Body of pancreas (tissue), 4 donors: ENCODE measurements at regions not wholly inside any gene's neighbourhood (a gene's known extent, or its start where the extent isn't known, plus 50 kb on each side); places are given as distances from the start of the nearest gene placed in this dataset.

Experiments used
- ATAC-seq: fragments of 150-250 bp; one replicate; pipeline ENCODE4 v1.9.1; 2016
- DNase-seq, 4 donors: peaks; one replicate each; pipeline ENCODE4 v3.0.0-alpha.2; 2019
- H3K27ac ChIP-seq, 4 donors: fragments of 200-600 bp; sonication (generic); 1 replicate in 3 of 4; 2 replicates in 1 of 4; pipeline versions ENCODE4 v1.5.1 to v1.6.1; 2016 to 2019; ENCODE audit warnings: mild to moderate bottlenecking in 1 of 4, mixed read lengths in 1 of 4, moderate library complexity in 1 of 4
- H3K27me3 ChIP-seq, 2 donors: fragments of 200-600 bp; sonication (generic); one replicate each; pipeline ENCODE4 v1.6.0; 2016; ENCODE audit warnings: mild to moderate bottlenecking in 1 of 2
- H3K36me3 ChIP-seq, 2 donors: fragments of 200-600 bp; sonication (generic); replicated peaks in 1 of 2; 2 replicates each; pipeline ENCODE4 v1.5.1; 2016; ENCODE audit warnings: low read depth in 2 of 2; ENCODE audit not compliant: insufficient read depth in 1 of 2
- H3K4me1 ChIP-seq: fragments of 200-600 bp; sonication (generic); one replicate; pipeline ENCODE4 v1.6.0; 2016
- H3K4me3 ChIP-seq, 2 donors: fragments of 200-600 bp; sonication (generic); 1 replicate in 1 of 2; 2 replicates in 1 of 2; pipeline ENCODE4 v1.5.1; 2016 to 2019
- H3K9me3 ChIP-seq, 3 donors: fragments of 200-600 bp; sonication (generic); 1 replicate in 2 of 3; 2 replicates in 1 of 3; pipeline ENCODE4 v1.5.1; 2016
- POLR2A ChIP-seq, 3 donors: fragments of 450-650 bp; IDR thresholded peaks; one replicate each; pipeline ENCODE4 v1.6.1; 2016; ENCODE audit warnings: antibody characterized with exemption in 3 of 3, mild to moderate bottlenecking in 2 of 3
- WGBS, 2 donors: methylation state at CpG; one replicate each; pipeline ENCODE4 v1.1.5; 2017; 5-methylcytosine and 5-hydroxymethylcytosine counted together
- intact Hi-C: fragments of 100-400 bp; cut with DNase I; formaldehyde crosslinking; loops from one replicate; pipeline ENCODE4 v1.15.1; 2023
- TF ChIP-seq, protein P1 (sequence below), 7 experiments: fragments of 450-650 bp in 4 of 7; fragments of 200-600 bp in 3 of 7; sonication (generic) in 3 of 7; IDR thresholded peaks; one replicate each; pipeline ENCODE4 v1.5.1; 2016 to 2019; ENCODE audit warnings: antibody characterized with exemption in 7 of 7

DNA sequence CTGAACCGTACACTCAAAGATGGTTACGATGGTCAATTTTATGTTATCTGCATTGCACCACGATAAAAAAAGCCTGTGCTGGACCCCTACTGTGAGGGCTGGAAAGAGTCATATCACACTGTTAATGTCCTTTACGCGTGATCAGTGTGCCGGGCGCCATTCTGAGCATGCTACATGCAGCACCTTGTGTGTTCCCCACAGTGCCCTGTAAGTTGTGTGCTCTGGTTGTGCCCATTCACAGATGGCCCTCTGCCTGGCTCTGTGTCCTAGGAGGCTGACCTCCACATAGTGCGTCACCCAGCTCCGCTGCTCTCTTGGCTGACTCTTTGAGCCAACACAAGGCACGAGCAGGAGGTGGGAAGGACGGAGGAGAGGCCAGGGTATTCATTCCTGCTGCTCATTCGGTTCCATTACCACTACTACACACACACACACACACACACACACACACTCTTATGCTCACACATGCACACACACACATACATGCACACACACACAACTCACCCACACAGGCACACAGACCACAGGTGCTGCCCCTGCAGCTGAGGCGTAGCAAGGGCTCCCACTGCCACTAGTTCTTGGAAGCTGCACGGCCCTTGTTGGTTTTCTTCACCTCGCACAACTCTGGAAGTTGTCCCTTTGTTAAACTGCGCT lies 129.6 kb upstream of the IQSEC1 start:
- no peak overlapping the region for H3K4me3 ChIP-seq
- no peak for ATAC-seq
- no peak for DNase-seq
- TF ChIP-seq, protein P1, sequence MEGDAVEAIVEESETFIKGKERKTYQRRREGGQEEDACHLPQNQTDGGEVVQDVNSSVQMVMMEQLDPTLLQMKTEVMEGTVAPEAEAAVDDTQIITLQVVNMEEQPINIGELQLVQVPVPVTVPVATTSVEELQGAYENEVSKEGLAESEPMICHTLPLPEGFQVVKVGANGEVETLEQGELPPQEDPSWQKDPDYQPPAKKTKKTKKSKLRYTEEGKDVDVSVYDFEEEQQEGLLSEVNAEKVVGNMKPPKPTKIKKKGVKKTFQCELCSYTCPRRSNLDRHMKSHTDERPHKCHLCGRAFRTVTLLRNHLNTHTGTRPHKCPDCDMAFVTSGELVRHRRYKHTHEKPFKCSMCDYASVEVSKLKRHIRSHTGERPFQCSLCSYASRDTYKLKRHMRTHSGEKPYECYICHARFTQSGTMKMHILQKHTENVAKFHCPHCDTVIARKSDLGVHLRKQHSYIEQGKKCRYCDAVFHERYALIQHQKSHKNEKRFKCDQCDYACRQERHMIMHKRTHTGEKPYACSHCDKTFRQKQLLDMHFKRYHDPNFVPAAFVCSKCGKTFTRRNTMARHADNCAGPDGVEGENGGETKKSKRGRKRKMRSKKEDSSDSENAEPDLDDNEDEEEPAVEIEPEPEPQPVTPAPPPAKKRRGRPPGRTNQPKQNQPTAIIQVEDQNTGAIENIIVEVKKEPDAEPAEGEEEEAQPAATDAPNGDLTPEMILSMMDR (IDR thresholded peaks at IDR 0.05): no peak
- no peak for TF ChIP-seq POLR2A (IDR thresholded peaks at IDR 0.05)
- H3K4me1 ChIP-seq: no peaks in the 10 kb centered on the region
- intact Hi-C loops: no loop called here
- no peaks in the 10 kb centered on the region for H3K27me3 ChIP-seq
- WGBS, 2 donors: 85 to 91% methylated on average over 16 of the region's 16 CpGs
- H3K27ac ChIP-seq: no peak overlapping the region
- no peaks in the 10 kb centered on the region for H3K36me3 ChIP-seq
- H3K9me3 ChIP-seq: no peaks in the 10 kb centered on the region

DNA sequence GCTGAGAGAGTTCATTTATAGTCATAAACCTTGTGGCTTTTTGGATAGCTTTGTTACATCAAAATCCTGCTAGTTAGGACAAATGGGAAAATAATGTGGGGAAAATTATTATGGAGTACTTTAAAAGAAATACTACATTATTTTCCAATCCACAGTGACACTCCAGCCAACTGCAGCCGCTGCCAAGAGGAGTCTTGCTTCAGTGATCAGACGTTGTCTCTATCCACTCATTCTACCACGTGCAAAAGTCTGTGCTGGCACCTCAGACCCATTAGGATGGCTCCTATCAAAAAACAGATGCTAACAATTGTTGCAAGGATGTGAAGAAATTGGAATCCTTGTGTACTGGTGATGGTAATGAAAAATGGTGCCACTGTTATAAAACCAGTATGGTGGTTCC lies 128.6 kb upstream of the IQSEC1 start:
- no peaks in the 10 kb centered on the region for H3K27me3 ChIP-seq
- intact Hi-C loops: no loop called here
- no peak for ATAC-seq

DNA sequence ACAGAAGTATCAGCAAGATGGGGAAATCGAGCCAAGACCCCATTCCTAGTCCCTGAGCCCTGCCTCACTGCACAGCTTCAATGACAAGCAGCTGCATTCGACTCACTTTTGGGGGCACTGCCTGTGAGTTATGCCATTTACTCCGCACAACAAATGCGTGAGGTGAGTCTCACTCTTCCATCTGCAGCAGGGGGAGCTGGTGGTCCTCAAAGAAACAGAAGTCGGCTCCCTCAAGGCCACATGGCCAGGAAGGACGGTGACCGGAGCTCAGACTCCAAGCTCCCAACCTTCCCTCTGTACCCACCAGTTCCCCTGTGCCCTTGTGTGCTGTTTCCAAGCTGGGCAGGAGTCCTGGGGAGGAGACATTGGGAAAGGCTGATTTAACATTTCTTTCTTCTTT lies 127.7 kb upstream of the IQSEC1 start:
- TF ChIP-seq, protein P1 (IDR thresholded peaks at IDR 0.05): no peak
- no peak for TF ChIP-seq POLR2A (IDR thresholded peaks at IDR 0.05)
- intact Hi-C loops: no loop called here
- WGBS, 2 donors: 37 to 59% methylated on average over 7 of the region's 7 CpGs
- no peak for DNase-seq
- Histone ChIP-seq H3K4me3 (no peak overlapping the region), H3K4me1 (no peaks in the 10 kb centered on the region), H3K27ac (no peak overlapping the region), H3K9me3 (no peaks in the 10 kb centered on the region), H3K36me3 (no peaks in the 10 kb centered on the region), H3K27me3 (no peaks in the 10 kb centered on the region)
- no peak for ATAC-seq

More for the DNA sequence above, 128.6 kb upstream of the IQSEC1 start:
- Histone ChIP-seq H3K36me3 (no peaks in the 10 kb centered on the region), H3K9me3 (no peaks in the 10 kb centered on the region), H3K27ac (no peak overlapping the region), H3K4me1 (no peaks in the 10 kb centered on the region), H3K4me3 (no peak overlapping the region)
- 72 to 78% methylated on average over 3 of the region's 3 CpGs for WGBS, 2 donors
- TF ChIP-seq, protein P1 (IDR thresholded peaks at IDR 0.05): no peak
- TF ChIP-seq POLR2A (IDR thresholded peaks at IDR 0.05): no peak
- no peak for DNase-seq

DNA sequence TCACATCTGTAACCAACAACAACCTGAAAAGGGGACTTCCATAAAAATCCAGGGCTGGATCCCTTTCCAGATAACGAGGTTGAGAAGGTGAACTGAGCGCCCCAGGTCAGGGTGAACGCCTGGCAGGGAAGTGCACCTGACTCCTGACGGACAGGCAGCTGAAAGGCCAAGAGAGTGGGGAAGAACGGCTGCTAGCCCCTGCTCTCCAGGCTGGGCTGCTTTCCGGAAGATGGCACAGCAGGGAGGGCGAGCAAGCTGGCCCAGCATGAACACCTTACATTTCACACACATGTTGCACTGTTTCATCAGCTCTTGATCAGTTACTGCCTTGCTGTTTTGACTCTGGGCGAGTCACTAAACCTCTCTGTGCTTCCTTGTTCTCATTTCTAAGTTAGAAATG lies 127.2 kb upstream of the IQSEC1 start:
- no peak for DNase-seq
- WGBS, 2 donors: 66 to 86% methylated on average over 7 to 8 of the region's 8 CpGs
- Histone ChIP-seq H3K9me3 (no peaks in the 10 kb centered on the region), H3K27ac (no peak overlapping the region), H3K36me3 (no peaks in the 10 kb centered on the region), H3K4me3 (no peak overlapping the region), H3K4me1 (no peaks in the 10 kb centered on the region), H3K27me3 (no peaks in the 10 kb centered on the region)
- no peak for TF ChIP-seq POLR2A (IDR thresholded peaks at IDR 0.05)
- TF ChIP-seq, protein P1 (IDR thresholded peaks at IDR 0.05): no peak
- no peak for ATAC-seq
- intact Hi-C loops: no loop called here

- ATAC-seq (no peak), DNase-seq (no peak)
- peaks cover under 1% of the 10 kb centered on the region for H3K4me1 ChIP-seq
- H3K27me3 ChIP-seq: no peaks in the 10 kb centered on the region
- intact Hi-C loops: no loop called here
- TF ChIP-seq, protein P1 (IDR thresholded peaks at IDR 0.05): no peak
- no peak for TF ChIP-seq POLR2A (IDR thresholded peaks at IDR 0.05)
- no peak overlapping the region for H3K27ac ChIP-seq
- H3K9me3 ChIP-seq: no peaks in the 10 kb centered on the region
- no peaks in the 10 kb centered on the region for H3K36me3 ChIP-seq
- H3K4me3 ChIP-seq: no peak overlapping the region
- WGBS, 2 donors: 87 to 92% methylated on average over 13 of the region's 13 CpGs
These were observed 126.7 kb upstream of the IQSEC1 start for GRCh38 chr3:13199899-13200451.
